ENCODE measurements at regions not wholly inside any gene's neighbourhood (a gene's known extent, or its start where the extent isn't known, plus 50 kb on each side); places are given as distances from the start of the nearest gene placed in this dataset.

DNA sequence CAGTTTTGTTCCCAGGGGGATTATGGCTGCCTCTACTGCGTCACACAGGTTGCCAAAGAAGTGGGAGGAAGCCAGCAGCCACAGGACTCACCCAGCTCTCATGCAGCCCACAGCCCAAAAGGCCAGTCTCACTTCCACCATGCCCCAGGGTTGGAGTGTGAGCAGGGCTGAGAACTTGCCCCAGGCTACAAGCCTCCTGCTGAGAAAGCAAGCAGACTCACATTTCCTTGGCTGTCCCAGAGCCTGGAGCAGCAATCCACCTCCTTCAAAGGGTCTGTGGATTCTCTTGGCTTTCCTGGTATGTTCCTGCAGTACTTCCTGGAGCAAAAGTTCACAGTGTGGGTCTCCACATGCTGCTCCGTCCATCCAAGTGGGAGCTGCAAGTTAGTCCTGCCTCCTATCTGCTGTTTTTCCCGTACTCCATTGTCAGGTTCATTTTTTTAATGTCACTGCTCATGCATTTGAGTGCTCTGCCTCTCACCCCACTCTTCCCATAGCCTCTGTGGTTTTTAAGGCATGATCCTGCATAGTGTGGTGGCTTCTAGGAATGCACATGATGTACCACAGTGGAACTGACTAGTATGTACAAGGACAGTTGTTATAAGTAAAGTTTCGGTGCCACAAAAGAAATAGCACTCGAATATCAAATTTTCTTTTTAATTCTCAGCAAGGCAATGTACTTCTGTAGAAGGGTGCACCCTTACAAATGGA is 56.2 kb upstream of the ARHGEF7 start:
- TF ChIP-seq, protein P1, sequence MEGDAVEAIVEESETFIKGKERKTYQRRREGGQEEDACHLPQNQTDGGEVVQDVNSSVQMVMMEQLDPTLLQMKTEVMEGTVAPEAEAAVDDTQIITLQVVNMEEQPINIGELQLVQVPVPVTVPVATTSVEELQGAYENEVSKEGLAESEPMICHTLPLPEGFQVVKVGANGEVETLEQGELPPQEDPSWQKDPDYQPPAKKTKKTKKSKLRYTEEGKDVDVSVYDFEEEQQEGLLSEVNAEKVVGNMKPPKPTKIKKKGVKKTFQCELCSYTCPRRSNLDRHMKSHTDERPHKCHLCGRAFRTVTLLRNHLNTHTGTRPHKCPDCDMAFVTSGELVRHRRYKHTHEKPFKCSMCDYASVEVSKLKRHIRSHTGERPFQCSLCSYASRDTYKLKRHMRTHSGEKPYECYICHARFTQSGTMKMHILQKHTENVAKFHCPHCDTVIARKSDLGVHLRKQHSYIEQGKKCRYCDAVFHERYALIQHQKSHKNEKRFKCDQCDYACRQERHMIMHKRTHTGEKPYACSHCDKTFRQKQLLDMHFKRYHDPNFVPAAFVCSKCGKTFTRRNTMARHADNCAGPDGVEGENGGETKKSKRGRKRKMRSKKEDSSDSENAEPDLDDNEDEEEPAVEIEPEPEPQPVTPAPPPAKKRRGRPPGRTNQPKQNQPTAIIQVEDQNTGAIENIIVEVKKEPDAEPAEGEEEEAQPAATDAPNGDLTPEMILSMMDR (IDR thresholded peaks at IDR 0.05 in 4 of 5, conservative IDR thresholded peaks at IDR 0.05 in 1 of 5), result no peak
- no peak for TF ChIP-seq POLR2A (IDR thresholded peaks at IDR 0.05)

All from gastrocnemius medialis (tissue), 4 donors.